Muscle layer of colon (tissue), 2 donors: ENCODE measurements at regions not wholly inside any gene's neighbourhood (a gene's known extent, or its start where the extent isn't known, plus 50 kb on each side); places are given as distances from the start of the nearest gene placed in this dataset.

Experiments
- H3K27ac ChIP-seq: one replicate; pipeline ENCODE4 v1.7.0; 2013; ENCODE audit warnings: low read depth, mild to moderate bottlenecking, low read length, moderate library complexity
- H3K27me3 ChIP-seq, 2 donors: one replicate each; pipeline ENCODE4 v1.7.0; 2013; ENCODE audit warnings: low read length in 2 of 2, mild to moderate bottlenecking in 2 of 2; ENCODE audit not compliant: insufficient read depth in 2 of 2, control insufficient read depth in 1 of 2
- H3K36me3 ChIP-seq: one replicate; pipeline ENCODE4 v1.7.0; 2013; ENCODE audit warnings: mild to moderate bottlenecking, low read length; ENCODE audit not compliant: insufficient read depth
- H3K4me1 ChIP-seq: one replicate; pipeline ENCODE4 v1.7.0; 2013; ENCODE audit warnings: mild to moderate bottlenecking, low read length; ENCODE audit not compliant: insufficient read depth
- H3K4me3 ChIP-seq, 2 donors: one replicate each; pipeline ENCODE4 v1.7.0; 2013; ENCODE audit warnings: low read length in 2 of 2, low read depth in 1 of 2, mild to moderate bottlenecking in 1 of 2, moderate library complexity in 1 of 2
- H3K9ac ChIP-seq: one replicate; pipeline ENCODE4 v1.7.0; 2013; ENCODE audit warnings: low read length
- H3K9me3 ChIP-seq: one replicate; pipeline ENCODE4 v1.7.0; 2013; ENCODE audit warnings: mild to moderate bottlenecking, low read length
- donor health status: abdominal sarcoma.
- donor health status: Adenocarcinoma of cecum.

DNA sequence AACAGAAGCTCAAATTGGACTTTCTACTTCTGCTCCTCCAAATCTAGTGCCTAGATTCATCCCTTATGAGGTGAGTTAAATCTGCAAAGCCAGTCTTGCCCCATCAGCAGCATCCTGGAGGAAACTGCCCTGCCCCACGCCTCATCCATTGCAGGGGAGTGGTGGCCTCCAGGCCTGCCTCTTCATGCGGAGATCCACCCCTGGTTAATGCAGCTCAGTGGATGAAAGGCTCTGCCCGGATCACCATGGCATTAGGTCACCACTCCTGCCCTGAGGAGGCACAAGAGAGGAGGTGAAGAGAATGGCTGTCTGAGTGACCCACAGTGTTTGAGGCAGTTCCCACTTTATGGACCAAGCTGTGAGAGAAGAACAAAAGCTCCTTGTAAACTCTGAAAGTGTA, 218.1 kb downstream of the C12orf75 start:
- Histone ChIP-seq H3K27ac (no peak overlapping the region), H3K9me3 (no peaks in the 10 kb centered on the region), H3K9ac (no peak overlapping the region), H3K4me3 (no peak overlapping the region), H3K4me1 (no peaks in the 10 kb centered on the region), H3K36me3 (no peaks in the 10 kb centered on the region), H3K27me3 (no peaks in the 10 kb centered on the region)

GRCh38 chr12:105552056-105552455, 221.6 kb downstream of the C12orf75 start:
- Histone ChIP-seq H3K27me3 (no peaks in the 10 kb centered on the region), H3K4me3 (no peak overlapping the region), H3K9me3 (no peaks in the 10 kb centered on the region), H3K27ac (no peak overlapping the region), H3K4me1 (no peaks in the 10 kb centered on the region), H3K36me3 (no peaks in the 10 kb centered on the region), H3K9ac (no peak overlapping the region)

DNA sequence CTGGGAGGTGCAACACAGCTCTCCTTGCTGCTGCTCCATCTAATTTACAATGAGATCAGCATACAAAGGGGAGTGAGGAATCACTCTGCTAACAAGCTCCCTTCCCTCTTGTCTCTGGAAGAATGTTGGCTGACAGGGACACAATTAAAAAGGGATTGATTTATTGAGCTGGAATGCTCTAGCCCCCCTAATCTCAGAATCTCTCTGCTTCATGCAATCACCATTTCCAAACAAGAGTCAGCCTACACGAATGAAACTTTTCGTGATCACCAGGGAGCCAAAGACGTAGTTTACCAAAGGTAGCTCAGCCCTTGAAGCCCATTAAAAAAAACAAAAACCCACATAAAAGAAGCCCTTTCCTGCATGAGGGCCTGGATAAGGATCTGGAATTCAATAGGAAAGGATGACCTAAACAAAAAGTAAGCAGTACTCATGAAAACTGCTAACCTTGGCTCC, 223.8 kb downstream of the C12orf75 start:
- Histone ChIP-seq H3K4me1 (no peaks in the 10 kb centered on the region), H3K36me3 (no peaks in the 10 kb centered on the region), H3K27me3 (no peaks in the 10 kb centered on the region), H3K9me3 (no peaks in the 10 kb centered on the region), H3K27ac (no peak overlapping the region), H3K4me3 (no peak overlapping the region), H3K9ac (no peak overlapping the region)

GRCh38 chr12:105554856-105555255, 224.4 kb downstream of the C12orf75 start:
- Histone ChIP-seq H3K4me1 (no peaks in the 10 kb centered on the region), H3K9me3 (no peaks in the 10 kb centered on the region), H3K27ac (no peak overlapping the region), H3K27me3 (no peaks in the 10 kb centered on the region), H3K9ac (no peak overlapping the region), H3K36me3 (no peaks in the 10 kb centered on the region), H3K4me3 (no peak overlapping the region)

DNA sequence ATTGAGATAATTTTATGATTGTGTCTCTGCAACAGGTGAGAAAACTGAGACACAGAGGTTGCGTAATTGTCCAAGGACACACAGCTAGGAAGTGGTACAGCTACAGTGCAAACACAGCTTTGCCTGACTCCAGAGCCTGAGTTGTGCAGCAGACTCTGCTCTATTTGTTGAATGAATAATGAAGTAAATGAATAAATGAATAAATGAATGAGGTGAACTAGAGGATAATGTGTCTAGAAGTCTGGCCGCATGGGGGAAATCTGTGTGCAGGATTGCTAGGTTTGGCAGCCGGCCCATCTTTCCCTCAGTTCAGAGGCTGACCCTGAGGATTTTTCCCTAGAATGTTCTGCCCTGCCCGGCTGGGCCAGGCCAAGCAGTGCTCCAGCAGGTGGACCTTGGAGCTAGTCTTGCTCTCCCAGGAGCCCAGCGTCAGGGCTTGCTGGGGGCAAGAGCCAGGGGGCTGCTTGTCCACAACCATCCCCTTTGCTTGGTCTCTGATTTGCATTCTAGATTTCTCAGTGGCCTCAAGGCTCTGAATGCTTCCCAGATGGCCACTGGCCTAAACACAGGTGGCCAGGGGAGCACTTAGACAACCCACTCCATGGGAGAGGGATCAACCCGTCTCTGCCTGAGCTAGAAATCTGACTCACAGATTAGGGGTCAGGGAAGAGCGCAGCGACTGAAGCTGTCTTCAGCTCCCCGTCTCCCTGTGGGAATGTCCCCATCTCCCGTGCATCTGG, 225.2 kb downstream of the C12orf75 start:
- no peak overlapping the region for H3K27ac ChIP-seq
- no peaks in the 10 kb centered on the region for H3K36me3 ChIP-seq
- no peak overlapping the region for H3K9ac ChIP-seq
- H3K4me3 ChIP-seq = no peak overlapping the region
- no peaks in the 10 kb centered on the region for H3K4me1 ChIP-seq
- H3K27me3 ChIP-seq = no peaks in the 10 kb centered on the region
- no peaks in the 10 kb centered on the region for H3K9me3 ChIP-seq

DNA sequence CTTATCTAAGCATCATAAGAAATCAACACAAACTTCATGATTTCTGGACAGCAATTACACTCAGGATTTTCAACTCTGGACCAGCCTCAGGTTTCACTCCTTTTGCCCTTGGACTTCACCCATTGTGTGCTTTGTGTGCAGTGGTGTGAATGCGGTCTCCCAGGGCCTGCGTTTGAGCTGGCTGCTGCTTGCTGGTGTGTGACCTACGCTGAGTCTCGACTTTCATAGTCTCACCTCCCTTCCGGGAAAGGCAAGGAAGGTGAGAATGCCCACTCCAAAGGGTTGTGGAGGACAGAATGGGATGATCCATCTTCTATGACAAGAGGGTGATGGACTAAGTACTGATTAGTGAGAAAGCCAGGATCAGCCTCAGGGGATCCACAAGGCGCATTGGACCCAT, 228.8 kb downstream of the C12orf75 start:
- Histone ChIP-seq H3K9ac (no peak overlapping the region), H3K4me3 (no peak overlapping the region), H3K9me3 (no peaks in the 10 kb centered on the region), H3K27ac (no peak overlapping the region), H3K27me3 (no peaks in the 10 kb centered on the region), H3K4me1 (peaks cover 15% of the 10 kb centered on the region), H3K36me3 (no peaks in the 10 kb centered on the region)

GRCh38 chr12:105561546-105562198, 231.2 kb downstream of the C12orf75 start:
- Histone ChIP-seq H3K4me3 (no peak overlapping the region), H3K36me3 (no peaks in the 10 kb centered on the region), H3K9me3 (no peaks in the 10 kb centered on the region), H3K27ac (no peak overlapping the region), H3K4me1 (peaks cover 15% of the 10 kb centered on the region), H3K9ac (no peak overlapping the region), H3K27me3 (no peaks in the 10 kb centered on the region)

- no peak overlapping the region for H3K9ac ChIP-seq
- H3K4me3 ChIP-seq = no peak overlapping the region
- H3K27ac ChIP-seq = no peak overlapping the region
- H3K4me1 ChIP-seq = peaks cover 15% of the 10 kb centered on the region
- no peaks in the 10 kb centered on the region for H3K9me3 ChIP-seq
- H3K36me3 ChIP-seq = no peaks in the 10 kb centered on the region
- no peaks in the 10 kb centered on the region for H3K27me3 ChIP-seq
These were observed 231.9 kb downstream of the C12orf75 start for GRCh38 chr12:105562199-105562971.

DNA sequence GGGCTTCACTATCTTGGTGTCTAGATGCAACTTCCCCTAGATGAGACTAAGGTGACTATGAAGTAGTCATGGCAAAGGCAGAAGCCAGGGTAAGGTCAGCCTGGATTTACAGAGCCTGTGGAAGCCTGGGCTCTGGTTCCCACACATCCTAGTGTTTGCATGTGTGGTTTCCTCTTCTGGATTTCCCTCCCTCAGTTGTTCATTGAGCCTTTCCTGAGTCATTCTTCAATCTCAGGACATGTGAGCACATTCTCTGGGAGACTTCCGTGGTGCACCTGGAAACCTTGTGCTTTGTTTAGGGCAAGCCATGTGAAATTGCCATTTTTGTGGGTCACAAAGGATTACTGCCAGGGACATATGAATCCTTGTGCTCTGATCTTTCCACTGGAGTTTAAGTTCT, 236.6 kb downstream of the C12orf75 start:
- H3K36me3 ChIP-seq = no peaks in the 10 kb centered on the region
- no peaks in the 10 kb centered on the region for H3K27me3 ChIP-seq
- H3K9me3 ChIP-seq = no peaks in the 10 kb centered on the region
- H3K27ac ChIP-seq = no peak overlapping the region
- peaks cover 8% of the 10 kb centered on the region for H3K4me1 ChIP-seq
- H3K4me3 ChIP-seq = no peak overlapping the region
- no peak overlapping the region for H3K9ac ChIP-seq

DNA sequence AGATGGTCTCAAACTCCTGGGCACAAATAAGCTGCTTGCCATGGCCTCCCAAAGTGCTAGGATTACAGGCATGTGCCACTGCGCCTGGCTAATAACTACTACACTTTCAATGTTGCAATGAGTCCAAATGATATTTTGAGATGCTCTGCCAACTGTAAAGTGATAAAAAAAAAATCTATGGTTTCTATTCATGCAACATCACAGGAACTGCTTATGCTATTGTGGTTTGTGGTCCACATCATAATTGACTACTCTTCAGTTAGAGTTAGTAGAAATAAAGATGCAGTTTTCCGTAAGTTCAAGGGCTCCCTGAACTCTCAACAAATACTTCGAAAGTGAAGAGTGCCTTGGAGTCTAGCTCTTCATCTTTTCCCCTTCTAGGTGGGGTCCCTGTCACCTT, 239.4 kb downstream of the C12orf75 start:
- no peaks in the 10 kb centered on the region for H3K4me1 ChIP-seq

DNA sequence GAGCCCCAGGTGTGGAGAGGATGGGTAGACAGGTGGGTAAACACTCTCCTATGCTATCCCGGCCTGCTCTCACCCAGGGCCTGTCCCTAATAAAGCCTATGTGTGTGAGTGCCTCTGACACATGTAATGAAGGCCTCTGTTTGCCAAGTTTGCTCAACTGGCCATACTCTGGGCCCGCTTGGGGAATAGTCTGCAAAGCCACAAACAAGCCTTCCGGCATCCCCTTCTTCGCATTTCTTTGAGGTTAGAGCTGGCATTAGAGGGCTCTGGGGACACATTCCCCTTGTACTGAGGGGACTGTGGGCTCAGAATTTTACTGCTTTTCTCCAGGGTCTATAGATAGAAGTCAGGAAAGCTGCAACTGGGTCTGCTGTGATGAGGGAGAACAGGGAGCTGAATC, 240.5 kb downstream of the C12orf75 start:
- no peaks in the 10 kb centered on the region for H3K36me3 ChIP-seq
- no peak overlapping the region for H3K27ac ChIP-seq
- H3K4me3 ChIP-seq = no peak overlapping the region
- no peaks in the 10 kb centered on the region for H3K9me3 ChIP-seq
- no peaks in the 10 kb centered on the region for H3K4me1 ChIP-seq
- H3K9ac ChIP-seq = no peak overlapping the region
- no peaks in the 10 kb centered on the region for H3K27me3 ChIP-seq

More for the DNA sequence above, 239.4 kb downstream of the C12orf75 start:
- Histone ChIP-seq H3K27ac (no peak overlapping the region), H3K4me3 (no peak overlapping the region), H3K36me3 (no peaks in the 10 kb centered on the region), H3K9ac (no peak overlapping the region), H3K27me3 (no peaks in the 10 kb centered on the region), H3K9me3 (no peaks in the 10 kb centered on the region)
